Upper lobe of right lung (tissue), 1 donor: ENCODE measurements at regions not wholly inside any gene's neighbourhood (a gene's known extent, or its start where the extent isn't known, plus 50 kb on each side); places are given as distances from the start of the nearest gene placed in this dataset.

Experiments
- ATAC-seq: fragments of 200-7000 bp; cut with Tn5 transposase; one replicate; pipeline ENCODE4 v1.9.1; 2020; ENCODE audit warnings: mild to moderate bottlenecking, moderate library complexity
- DNase-seq: peaks from one replicate; pipeline ENCODE4 v3.0.0-alpha.2; 2020
- H3K27ac ChIP-seq: fragments of 200-600 bp; one replicate; pipeline ENCODE4 v1.8.0; 2022
- H3K27me3 ChIP-seq: fragments of 200-600 bp; one replicate; pipeline ENCODE4 v1.8.0; 2022; ENCODE audit warnings: mild to moderate bottlenecking
- H3K36me3 ChIP-seq: fragments of 200-600 bp; one replicate; pipeline ENCODE4 v1.8.0; 2022
- H3K4me1 ChIP-seq: fragments of 200-600 bp; one replicate; pipeline ENCODE4 v1.8.0; 2022
- H3K4me3 ChIP-seq: fragments of 200-600 bp; one replicate; pipeline ENCODE4 v1.8.0; 2022; ENCODE audit warnings: mild to moderate bottlenecking
- H3K9me3 ChIP-seq: fragments of 200-600 bp; one replicate; pipeline ENCODE4 v1.8.0; 2022
- CTCF ChIP-seq: fragments of 200-600 bp; IDR thresholded peaks from one replicate; pipeline ENCODE4 v1.8.0; 2022; ENCODE audit warnings: antibody characterized with exemption
- intact Hi-C: fragments of 100-400 bp; cut with DNase I; formaldehyde crosslinking; loops from one replicate; pipeline ENCODE4 v1.11.0; 2022
- donor health status: DM: no; HTN: yes; CAD: no; lungs with severe emphysema.

- Histone ChIP-seq H3K4me1 (no peaks in the 10 kb centered on the region), H3K27me3 (no peaks in the 10 kb centered on the region), H3K4me3 (no peak overlapping the region), H3K27ac (no peak overlapping the region), H3K9me3 (no peaks in the 10 kb centered on the region), H3K36me3 (no peaks in the 10 kb centered on the region)
- intact Hi-C loops: no loop called here
- DNase-seq (no peak), ATAC-seq (no peak)
- no peak for TF ChIP-seq CTCF
Observed at GRCh38 chrX:18003876-18004275, 142.8 kb upstream of the RAI2 start.

- no peaks in the 10 kb centered on the region for H3K9me3 ChIP-seq
- H3K4me1 ChIP-seq: no peaks in the 10 kb centered on the region
- TF ChIP-seq CTCF: no peak
- H3K27ac ChIP-seq: no peak overlapping the region
- DNase-seq (no peak), ATAC-seq (no peak)
- no peak overlapping the region for H3K4me3 ChIP-seq
- H3K27me3 ChIP-seq: no peaks in the 10 kb centered on the region
- H3K36me3 ChIP-seq: no peaks in the 10 kb centered on the region
- intact Hi-C loops: no loop called here
Observed at GRCh38 chrX:18002791-18003190, 141.7 kb upstream of the RAI2 start.

GRCh38 chrX:17994429-17994828 lies 133.3 kb upstream of the RAI2 start:
- intact Hi-C loops: no loop called here
- no peak for ATAC-seq
- no peak for TF ChIP-seq CTCF
- Histone ChIP-seq H3K9me3 (no peaks in the 10 kb centered on the region), H3K4me1 (no peaks in the 10 kb centered on the region), H3K4me3 (no peak overlapping the region), H3K27me3 (no peaks in the 10 kb centered on the region), H3K27ac (no peak overlapping the region), H3K36me3 (no peaks in the 10 kb centered on the region)
- DNase-seq: no peak

DNA sequence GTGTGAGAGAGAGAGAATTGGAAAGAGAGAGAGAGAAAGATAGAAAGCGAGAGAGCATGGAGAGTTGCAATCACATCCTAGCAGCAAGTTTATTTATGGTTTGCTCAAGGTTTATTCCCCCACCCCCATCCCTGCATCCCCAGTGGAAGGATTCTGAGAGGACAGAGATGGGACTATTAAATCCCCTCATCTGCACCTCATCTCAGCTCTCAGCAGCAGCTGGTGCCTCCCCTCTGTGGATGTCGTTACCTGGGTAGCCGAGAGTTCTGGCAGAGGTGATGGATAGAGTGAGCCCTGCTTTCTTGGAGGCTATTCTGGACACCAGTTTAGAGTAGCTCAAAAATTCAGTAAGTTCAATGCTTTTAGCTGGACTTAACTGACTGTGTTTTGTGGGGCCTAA lies 132.0 kb upstream of the RAI2 start:
- no peak for ATAC-seq

DNA sequence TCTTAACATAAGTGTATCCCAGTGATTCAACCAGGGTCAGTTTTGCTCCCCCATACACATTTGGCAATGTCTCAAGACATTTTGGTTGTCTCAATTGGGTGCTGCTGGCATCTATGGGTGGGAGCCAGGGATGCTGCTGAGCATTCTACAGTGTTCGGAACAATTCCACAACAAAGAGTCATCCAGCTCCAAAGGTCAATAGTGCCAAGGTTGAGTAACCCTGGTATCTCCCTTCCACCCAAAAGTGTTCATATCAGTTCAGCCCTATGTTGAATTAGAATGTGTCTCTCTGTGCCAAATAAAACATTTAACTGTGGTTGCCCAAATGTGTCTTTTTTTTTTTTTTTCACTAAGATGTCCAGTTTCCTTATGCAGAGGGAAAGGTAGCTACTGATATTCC lies 129.4 kb upstream of the RAI2 start:
- Histone ChIP-seq H3K4me3 (no peak overlapping the region), H3K4me1 (no peaks in the 10 kb centered on the region), H3K9me3 (no peaks in the 10 kb centered on the region), H3K27ac (no peak overlapping the region), H3K27me3 (no peaks in the 10 kb centered on the region), H3K36me3 (no peaks in the 10 kb centered on the region)
- no peak for ATAC-seq
- intact Hi-C loops: no loop called here
- TF ChIP-seq CTCF: no peak
- DNase-seq: no peak

More for the DNA sequence above, 132.0 kb upstream of the RAI2 start:
- no peaks in the 10 kb centered on the region for H3K27me3 ChIP-seq
- H3K36me3 ChIP-seq: no peaks in the 10 kb centered on the region
- TF ChIP-seq CTCF: no peak
- intact Hi-C loops: no loop called here
- no peak overlapping the region for H3K4me3 ChIP-seq
- no peak overlapping the region for H3K27ac ChIP-seq
- no peaks in the 10 kb centered on the region for H3K4me1 ChIP-seq
- no peaks in the 10 kb centered on the region for H3K9me3 ChIP-seq
- DNase-seq: no peak

- Histone ChIP-seq H3K36me3 (no peaks in the 10 kb centered on the region), H3K9me3 (no peaks in the 10 kb centered on the region), H3K4me3 (no peak overlapping the region), H3K4me1 (no peaks in the 10 kb centered on the region), H3K27ac (no peak overlapping the region), H3K27me3 (no peaks in the 10 kb centered on the region)
- intact Hi-C loops: no loop called here
- DNase-seq (no peak), ATAC-seq (no peak)
- TF ChIP-seq CTCF: no peak
Observed at GRCh38 chrX:17987783-17988182, 126.7 kb upstream of the RAI2 start.
